Keratinocyte (primary cell): ENCODE measurements at regions not wholly inside any gene's neighbourhood (a gene's known extent, or its start where the extent isn't known, plus 50 kb on each side); places are given as distances from the start of the nearest gene placed in this dataset.
A peak's percentile ranks its signal among the peaks of the same experiment; 100 is the strongest.

ENCODE experiments used
- DNase-seq: peaks from one replicate; pipeline ENCODE4 v3.0.0-alpha.2; 2011; ENCODE audit warnings: low read depth, missing footprints, low spot score
- FAIRE-seq: peaks from 2 replicates; lab custom pipeline; 2011; peaks lifted over from hg19 to GRCh38; lab: Jason Lieb, UNC
- H2AFZ ChIP-seq: 2 replicates; pipeline ENCODE4 v1.6.0; 2012; ENCODE audit warnings: low read length, control low read depth, inconsistent platforms; ENCODE audit not compliant: control insufficient read depth
- H3K27ac ChIP-seq: 2 replicates; pipeline ENCODE4 v1.5.1; 2011; ENCODE audit warnings: low read length; ENCODE audit not compliant: control insufficient read depth, insufficient read depth
- H3K27me3 ChIP-seq: 3 replicates; pipeline ENCODE4 v1.6.0; 2011; ENCODE audit warnings: low read length; ENCODE audit not compliant: control insufficient read depth, insufficient read depth; ENCODE audit errors: extremely low read depth
- H3K36me3 ChIP-seq, 2 experiments: 2 replicates in 1 of 2; 3 replicates in 1 of 2; pipeline ENCODE4 v1.5.1; 2011; ENCODE audit warnings: low read length in 2 of 2, mild to moderate bottlenecking in 1 of 2; ENCODE audit not compliant: control insufficient read depth in 2 of 2, insufficient read depth in 2 of 2; ENCODE audit errors: extremely low read depth in 1 of 2
- H3K4me1 ChIP-seq: 3 replicates; pipeline ENCODE4 v1.5.1; 2011; ENCODE audit warnings: low read length; ENCODE audit not compliant: control insufficient read depth, insufficient read depth; ENCODE audit errors: extremely low read depth
- H3K4me2 ChIP-seq: 3 replicates; pipeline ENCODE4 v1.6.0; 2011; ENCODE audit warnings: low read depth, low read length; ENCODE audit not compliant: control insufficient read depth, insufficient read depth; ENCODE audit errors: extremely low read depth
- H3K4me3 ChIP-seq, 3 experiments: fragments of 200-600 bp in 1 of 3; sonication (generic) in 1 of 3; 2 replicates in 2 of 3; 3 replicates in 1 of 3; pipeline ENCODE4 v1.5.1; 2011 to 2016; ENCODE audit warnings: low read length in 3 of 3, mild to moderate bottlenecking in 3 of 3, control low read depth in 2 of 3, inconsistent platforms in 1 of 3, low read depth in 1 of 3, mixed read lengths in 1 of 3, mixed run types in 1 of 3, moderate library complexity in 1 of 3; ENCODE audit not compliant: control insufficient read depth in 2 of 3, insufficient read depth in 2 of 3; ENCODE audit errors: extremely low read depth in 1 of 3
- H3K79me2 ChIP-seq: 2 replicates; pipeline ENCODE4 v1.6.0; 2012; ENCODE audit warnings: low read length; ENCODE audit not compliant: control insufficient read depth, insufficient read depth
- H3K9ac ChIP-seq: 3 replicates; pipeline ENCODE4 v1.6.0; 2011; ENCODE audit warnings: low read length; ENCODE audit not compliant: control insufficient read depth, insufficient read depth; ENCODE audit errors: extremely low read depth
- H3K9me1 ChIP-seq: 3 replicates; pipeline ENCODE4 v1.6.0; 2011; ENCODE audit warnings: low read length; ENCODE audit not compliant: control insufficient read depth, insufficient read depth; ENCODE audit errors: extremely low read depth
- H3K9me3 ChIP-seq: 2 replicates; pipeline ENCODE4 v1.5.1; 2012; ENCODE audit warnings: low read depth, low read length; ENCODE audit not compliant: control insufficient read depth
- H4K20me1 ChIP-seq: 3 replicates; pipeline ENCODE4 v1.6.0; 2011; ENCODE audit warnings: low read length; ENCODE audit not compliant: control insufficient read depth, insufficient read depth; ENCODE audit errors: extremely low read depth
- CTCF ChIP-seq, 3 experiments: IDR thresholded peaks in 1 of 3; conservative IDR thresholded peaks in 1 of 3; optimal IDR thresholded peaks in 1 of 3; 2 replicates in 2 of 3; 3 replicates in 1 of 3; pipeline versions ENCODE3 to v1.5.1; 2011; ENCODE audit warnings: low read length in 3 of 3, mild to moderate bottlenecking in 3 of 3, moderate library complexity in 2 of 3, control low read depth in 1 of 3, inconsistent platforms in 1 of 3; ENCODE audit not compliant: insufficient read depth in 2 of 3; ENCODE audit errors: extremely low read depth in 1 of 3
- EZH2 ChIP-seq: IDR thresholded peaks from one replicate; pipeline ENCODE4 v1.6.1; 2012; ENCODE audit warnings: inconsistent platforms, mild to moderate bottlenecking, low read length, moderate library complexity
- dilution Hi-C: fragments of 300-500 bp; cut with MboI; formaldehyde crosslinking; loops from one replicate; pipeline ENCODE4 v1.7.0; 2020; ENCODE audit warnings: low sequenced_read_pairs; ENCODE audit not compliant: extremely low pct_ligation_motif_present

GRCh38 chr13:72244788-72245187 is 377.8 kb upstream of the DACH1 start:
- dilution Hi-C loops, result no loop called here
- no peak for FAIRE-seq

GRCh38 chr13:72230131-72230530 is 363.1 kb upstream of the DACH1 start:
- no peak overlapping the region for H3K4me3 ChIP-seq
- no peaks in the 10 kb centered on the region for H3K9me3 ChIP-seq
- H3K9me1 ChIP-seq, result no peaks in the 10 kb centered on the region
- DNase-seq, result no peak
- no peaks in the 10 kb centered on the region for H3K27me3 ChIP-seq
- H3K79me2 ChIP-seq, result no peaks in the 10 kb centered on the region
- dilution Hi-C loops, result no loop called here
- no peak overlapping the region for H3K9ac ChIP-seq
- peak; percentile 60 for FAIRE-seq
- H3K4me2 ChIP-seq, result no peak overlapping the region
- no peaks in the 10 kb centered on the region for H4K20me1 ChIP-seq
- no peak overlapping the region for H3K27ac ChIP-seq
- TF ChIP-seq EZH2, result no peak
- no peak for TF ChIP-seq CTCF (optimal IDR thresholded peaks at IDR 0.05 in 1 of 3, IDR thresholded peaks at IDR 0.05 in 1 of 3, conservative IDR thresholded peaks at IDR 0.05 in 1 of 3; ENCODE audit: extremely low read depth in 1 of 3, insufficient read depth in 2 of 3, low read length in 3 of 3)
- no peak overlapping the region for H2AFZ ChIP-seq
- H3K4me1 ChIP-seq, result peaks cover 5% of the 10 kb centered on the region
- H3K36me3 ChIP-seq, result no peaks in the 10 kb centered on the region

More at GRCh38 chr13:72244788-72245187, 377.8 kb upstream of the DACH1 start:
- no peaks in the 10 kb centered on the region for H4K20me1 ChIP-seq
- H2AFZ ChIP-seq, result no peak overlapping the region
- H3K4me1 ChIP-seq, result peaks cover 5% of the 10 kb centered on the region
- H3K9me3 ChIP-seq, result no peaks in the 10 kb centered on the region
- H3K36me3 ChIP-seq, result no peaks in the 10 kb centered on the region
- H3K27ac ChIP-seq, result no peak overlapping the region
- DNase-seq, result no peak
- H3K4me3 ChIP-seq, result no peak overlapping the region
- H3K27me3 ChIP-seq, result no peaks in the 10 kb centered on the region
- no peaks in the 10 kb centered on the region for H3K79me2 ChIP-seq
- no peak overlapping the region for H3K9ac ChIP-seq
- no peaks in the 10 kb centered on the region for H3K9me1 ChIP-seq
- no peak overlapping the region for H3K4me2 ChIP-seq
- no peak for TF ChIP-seq CTCF (optimal IDR thresholded peaks at IDR 0.05 in 1 of 3, IDR thresholded peaks at IDR 0.05 in 1 of 3, conservative IDR thresholded peaks at IDR 0.05 in 1 of 3; ENCODE audit: extremely low read depth in 1 of 3, insufficient read depth in 2 of 3, low read length in 3 of 3)
- TF ChIP-seq EZH2, result no peak
